GM19239 (cell line): ENCODE measurements at regions not wholly inside any gene's neighbourhood (a gene's known extent, or its start where the extent isn't known, plus 50 kb on each side); places are given as distances from the start of the nearest gene placed in this dataset.

Experiments
- DNase-seq: peaks from one replicate; pipeline ENCODE4 v3.0.0; 2011; ENCODE audit warnings: low spot score; ENCODE audit not compliant: insufficient read length
- FAIRE-seq: peaks from 2 replicates; lab custom pipeline; 2011; peaks lifted over from hg19 to GRCh38; lab: Jason Lieb, UNC

DNA sequence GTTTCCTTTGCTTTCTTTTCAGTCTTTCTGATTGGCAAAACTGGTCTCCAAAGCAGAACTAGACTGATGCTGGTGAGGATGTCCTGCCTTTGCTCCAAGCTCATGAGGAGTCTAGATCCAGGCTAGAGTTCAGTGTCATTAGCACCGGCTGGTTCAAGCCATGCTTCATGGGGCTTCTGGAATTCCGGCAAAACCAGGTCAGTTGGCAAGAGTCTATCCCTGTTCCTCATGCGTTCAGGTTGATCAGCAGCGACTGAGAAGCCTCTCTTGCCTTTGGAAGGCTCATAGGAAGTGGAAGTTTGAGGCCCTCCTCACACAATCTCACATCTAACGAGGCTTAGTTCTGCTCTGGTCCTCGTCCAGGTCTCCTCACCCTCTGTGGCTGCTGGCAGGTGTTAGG lies 194.3 kb downstream of the HS3ST3A1 start:
- no peak for DNase-seq
- FAIRE-seq: no peak

DNA sequence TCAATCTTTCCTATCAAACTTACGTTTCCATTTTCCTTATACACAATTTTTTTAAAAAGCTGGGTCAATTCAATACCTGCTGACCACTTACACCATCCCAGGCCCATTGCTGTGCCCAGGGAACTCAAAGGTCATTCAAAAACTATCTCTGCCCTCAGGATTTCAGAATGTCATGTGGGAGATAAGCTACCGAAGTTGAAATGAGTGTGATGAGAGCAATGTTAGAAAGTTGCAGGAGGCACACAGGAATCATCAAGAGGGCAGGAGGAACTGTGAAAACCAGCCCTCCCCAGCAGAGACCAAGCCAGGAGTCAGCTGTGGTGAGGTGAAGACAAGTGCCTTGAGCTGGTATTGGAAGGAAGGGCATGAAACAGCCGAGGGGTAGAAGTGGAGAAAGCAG lies 195.9 kb downstream of the HS3ST3A1 start:
- DNase-seq: no peak

DNA sequence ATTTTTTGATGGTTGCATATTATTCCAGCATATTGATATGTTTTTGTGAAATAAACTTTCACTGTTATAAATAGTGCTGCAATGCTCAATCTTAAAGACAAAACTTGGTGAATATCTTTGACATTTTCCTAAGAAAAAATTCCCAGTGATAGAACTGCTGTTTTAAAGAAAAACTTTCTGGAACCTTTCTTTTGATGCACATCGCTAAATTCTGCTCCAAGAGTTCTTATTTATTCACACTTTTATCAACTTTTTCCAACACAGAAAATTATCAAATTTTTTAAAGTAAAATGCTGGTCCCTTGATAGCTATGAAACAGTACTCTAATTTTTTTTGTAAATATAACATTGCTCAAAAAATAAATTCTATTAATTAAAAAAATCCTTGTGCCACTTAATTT lies 196.6 kb downstream of the HS3ST3A1 start:
- DNase-seq (no peak), FAIRE-seq (no peak)

More for the DNA sequence above, 195.9 kb downstream of the HS3ST3A1 start:
- FAIRE-seq: no peak

GRCh38 chr17:13403982-13404946 lies 197.5 kb downstream of the HS3ST3A1 start:
- FAIRE-seq: no peak
- no peak for DNase-seq

DNA sequence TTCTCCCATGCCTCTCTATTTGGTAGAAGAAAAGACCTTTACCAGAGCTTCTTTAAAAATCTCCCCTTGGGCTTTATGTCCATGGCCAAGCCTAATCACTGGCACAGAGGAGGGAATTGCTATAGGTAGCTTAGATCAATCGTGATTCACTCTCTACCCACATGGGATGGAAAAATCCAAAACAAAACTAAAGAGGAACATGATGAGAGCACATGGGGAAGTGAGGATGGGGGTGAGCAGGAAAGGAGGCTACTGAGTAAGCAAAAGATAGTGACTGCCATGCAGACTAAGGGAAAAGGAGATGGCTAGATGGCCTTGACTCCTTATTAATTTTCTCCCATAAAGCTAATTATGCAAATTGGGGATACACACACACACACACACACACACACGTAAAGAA lies 201.2 kb downstream of the HS3ST3A1 start:
- FAIRE-seq (no peak), DNase-seq (no peak)

- no peak for FAIRE-seq
- DNase-seq: no peak
Observed at GRCh38 chr17:13398853-13399252, 202.9 kb downstream of the HS3ST3A1 start.

DNA sequence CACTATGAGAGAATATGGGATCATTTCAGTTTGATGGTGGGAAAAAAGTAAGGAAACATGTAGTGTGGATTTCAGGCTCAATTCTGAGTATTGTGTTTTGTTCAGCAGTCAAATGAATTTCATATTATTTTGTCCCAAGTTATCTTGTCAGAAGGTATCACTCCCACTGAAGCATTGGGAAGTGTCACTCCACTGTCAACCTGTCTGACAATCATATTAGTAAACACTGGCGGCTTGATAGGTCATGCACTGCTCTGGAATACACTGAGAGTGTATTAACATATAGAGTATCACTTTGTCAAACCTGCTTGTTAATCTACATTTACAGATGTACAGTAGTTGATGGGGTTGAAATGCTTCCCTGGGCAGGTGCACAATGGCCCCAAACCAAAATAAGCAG lies 203.6 kb downstream of the HS3ST3A1 start:
- FAIRE-seq (no peak), DNase-seq (no peak)

DNA sequence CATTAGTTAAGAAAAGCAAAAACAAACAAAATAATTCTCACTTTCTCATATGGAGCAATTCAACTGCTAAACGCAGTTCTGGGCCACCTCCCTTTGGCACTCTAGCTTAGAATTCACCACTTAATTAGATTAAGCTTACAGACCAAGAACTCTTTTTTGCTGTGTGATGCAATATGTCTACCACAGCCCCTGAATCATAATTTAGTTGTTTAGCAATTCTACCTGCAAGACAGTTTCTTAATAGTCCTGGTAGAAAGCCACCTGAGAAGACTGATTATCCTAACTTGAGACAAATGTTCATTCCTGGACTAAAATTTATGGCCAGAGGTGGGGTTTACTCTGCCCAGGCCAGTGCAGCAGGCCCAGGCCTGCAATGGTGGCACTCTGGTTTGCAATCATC lies 205.9 kb downstream of the HS3ST3A1 start:
- no peak for FAIRE-seq

DNA sequence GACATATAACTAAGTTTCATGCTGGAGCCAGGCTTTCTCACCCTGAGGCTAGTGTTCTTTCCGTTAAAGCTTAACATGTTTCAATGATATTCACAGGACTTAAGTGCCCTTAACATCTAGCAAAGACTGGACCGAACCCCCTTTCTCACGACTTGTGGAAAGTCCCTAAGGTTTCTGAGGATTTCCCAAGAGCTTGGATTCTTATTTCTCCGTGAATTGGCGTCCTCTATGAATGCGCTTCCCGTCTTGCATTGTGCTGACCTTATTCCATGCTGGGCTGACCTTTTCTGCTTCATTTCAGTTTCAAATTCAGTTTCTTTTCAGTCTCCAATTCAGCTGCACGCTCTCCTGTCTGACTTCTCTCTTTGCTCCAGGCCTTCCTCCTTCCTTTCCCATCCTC lies 206.4 kb downstream of the HS3ST3A1 start:
- no peak for FAIRE-seq
- DNase-seq: no peak

More for the DNA sequence above, 205.9 kb downstream of the HS3ST3A1 start:
- no peak for DNase-seq

GRCh38 chr17:13393841-13394710 lies 207.7 kb downstream of the HS3ST3A1 start:
- FAIRE-seq: no peak
- DNase-seq: no peak

DNA sequence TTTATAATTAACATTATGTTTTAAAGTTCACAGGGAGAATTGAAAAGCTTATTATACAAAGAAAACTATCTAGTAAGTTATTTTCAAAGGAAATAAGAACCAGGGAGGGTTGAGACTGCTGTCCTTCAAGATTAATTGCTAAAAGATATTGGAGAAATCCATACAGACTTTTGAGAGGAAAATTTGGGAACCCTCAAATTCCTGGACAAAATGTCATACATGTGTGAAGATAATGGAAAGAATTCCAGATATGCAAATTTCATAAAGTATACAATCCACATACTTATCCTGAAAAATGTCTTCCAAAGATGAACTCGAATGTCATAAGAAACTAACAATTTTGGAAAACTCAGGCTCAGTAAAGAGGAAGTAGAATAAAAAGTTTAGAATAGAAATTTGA lies 213.8 kb downstream of the HS3ST3A1 start:
- FAIRE-seq (no peak), DNase-seq (no peak)

- FAIRE-seq (no peak), DNase-seq (no peak)
Observed at GRCh38 chr17:13387236-13387635, 214.5 kb downstream of the HS3ST3A1 start.

- DNase-seq (no peak), FAIRE-seq (no peak)
Observed at GRCh38 chr17:13385481-13385911, 216.2 kb downstream of the HS3ST3A1 start.

DNA sequence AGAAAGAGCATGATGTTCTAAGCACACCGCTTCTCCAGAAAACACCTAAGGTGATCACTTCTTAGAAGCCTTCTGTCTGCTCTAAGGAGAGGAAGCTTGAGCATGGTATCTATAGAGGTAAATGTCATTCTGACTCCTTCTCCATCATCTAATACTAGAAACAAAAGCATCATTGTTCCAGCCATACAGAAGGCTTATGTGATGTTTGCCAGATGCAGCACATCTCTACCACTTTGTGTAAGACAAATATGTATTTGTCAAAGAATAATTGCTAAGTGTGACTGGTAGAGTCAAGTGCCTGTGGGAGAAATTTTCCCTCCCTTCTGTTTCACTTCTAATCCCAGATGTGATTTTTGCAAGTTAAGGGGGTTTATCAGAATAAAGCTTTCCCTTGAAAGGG lies 217.1 kb downstream of the HS3ST3A1 start:
- DNase-seq (no peak), FAIRE-seq (no peak)

- DNase-seq (no peak), FAIRE-seq (no peak)
Observed at GRCh38 chr17:13378361-13378760, 223.4 kb downstream of the HS3ST3A1 start.

DNA sequence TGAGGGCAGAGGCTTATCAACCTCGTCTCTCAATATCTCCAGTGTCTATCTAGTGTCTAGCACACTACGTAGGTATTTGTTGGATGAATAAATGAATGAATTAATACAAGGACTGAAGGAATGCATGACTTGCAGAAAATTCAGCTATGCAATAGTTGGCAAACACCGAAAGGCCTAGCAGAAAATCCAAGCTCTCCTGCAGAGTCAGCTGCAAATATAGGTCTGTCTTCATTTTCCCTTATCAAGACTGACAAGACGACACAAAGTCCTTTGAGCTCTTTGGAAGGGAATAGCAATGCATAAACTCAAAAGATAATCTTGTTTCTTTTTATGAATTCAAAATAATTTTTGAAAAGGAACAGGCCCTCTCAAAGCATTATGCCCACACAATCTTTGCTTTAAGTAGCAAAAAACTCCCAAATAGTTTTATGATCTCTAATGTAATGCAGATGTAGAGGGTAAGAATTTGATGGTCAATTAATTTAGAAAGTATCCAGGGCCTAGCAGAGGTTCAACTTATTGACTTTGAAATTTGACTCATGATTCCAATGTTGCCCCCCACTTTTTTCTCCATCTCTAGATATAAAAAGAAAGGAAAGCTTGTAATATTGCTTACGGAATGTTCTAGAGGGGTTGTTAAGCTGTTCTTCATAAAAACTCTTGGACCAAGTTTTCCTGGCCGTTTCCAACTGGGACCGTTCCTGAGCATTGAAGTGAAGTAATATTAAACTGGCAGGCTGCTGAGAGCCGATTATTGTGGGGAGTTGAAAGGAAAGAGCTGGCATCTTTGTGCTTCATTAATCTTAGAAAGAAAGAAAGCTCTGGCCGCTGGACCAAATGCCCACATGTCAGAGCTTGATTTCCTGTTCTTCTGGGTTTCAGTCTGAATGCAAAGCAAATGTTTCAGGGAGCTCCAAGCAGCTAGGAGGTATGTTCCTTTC lies 227.3 kb downstream of the HS3ST3A1 start:
- DNase-seq (no peak), FAIRE-seq (no peak)

DNA sequence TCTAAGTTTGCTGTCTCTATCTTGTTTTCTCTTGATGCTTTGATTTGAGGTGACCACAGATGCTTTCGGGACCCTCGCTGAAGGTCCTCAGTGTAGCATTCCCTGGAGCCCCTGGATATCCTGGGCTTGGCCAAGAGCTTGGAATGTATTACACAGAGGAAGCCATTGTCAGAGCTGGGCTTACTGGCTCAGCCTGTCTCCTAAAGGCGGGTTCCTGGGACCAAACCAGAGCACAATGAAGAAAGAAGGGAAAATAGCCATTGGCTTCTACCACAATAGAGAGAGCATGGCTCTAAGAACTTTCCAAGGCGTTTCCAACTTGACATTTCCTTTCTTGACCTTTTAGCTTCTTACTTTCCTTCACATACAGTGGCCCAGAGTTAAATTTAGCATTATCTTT lies 229.3 kb downstream of the HS3ST3A1 start:
- FAIRE-seq (no peak), DNase-seq (no peak)

GRCh38 chr17:13367154-13367553 lies 234.6 kb downstream of the HS3ST3A1 start:
- FAIRE-seq: no peak

DNA sequence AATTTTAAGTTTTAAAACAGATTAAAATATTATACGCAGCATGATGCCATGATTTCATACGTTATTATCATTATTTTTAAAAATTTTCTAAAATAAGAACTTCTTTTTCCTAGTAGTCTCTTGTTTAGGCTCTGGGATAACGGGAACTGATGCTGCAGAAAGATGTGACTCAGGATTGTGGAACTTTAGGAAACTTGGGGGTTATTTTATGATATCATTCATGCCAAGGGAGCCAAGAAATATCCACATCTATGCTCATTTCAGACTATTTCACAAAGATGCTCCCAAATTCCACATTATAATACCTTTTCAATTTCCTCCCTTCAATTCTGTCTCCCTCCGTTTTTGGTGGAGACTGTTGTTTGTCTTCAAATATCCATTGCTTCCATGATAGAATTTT lies 236.4 kb downstream of the HS3ST3A1 start:
- DNase-seq (no peak), FAIRE-seq (no peak)

More at GRCh38 chr17:13367154-13367553, 234.6 kb downstream of the HS3ST3A1 start:
- DNase-seq: no peak

DNA sequence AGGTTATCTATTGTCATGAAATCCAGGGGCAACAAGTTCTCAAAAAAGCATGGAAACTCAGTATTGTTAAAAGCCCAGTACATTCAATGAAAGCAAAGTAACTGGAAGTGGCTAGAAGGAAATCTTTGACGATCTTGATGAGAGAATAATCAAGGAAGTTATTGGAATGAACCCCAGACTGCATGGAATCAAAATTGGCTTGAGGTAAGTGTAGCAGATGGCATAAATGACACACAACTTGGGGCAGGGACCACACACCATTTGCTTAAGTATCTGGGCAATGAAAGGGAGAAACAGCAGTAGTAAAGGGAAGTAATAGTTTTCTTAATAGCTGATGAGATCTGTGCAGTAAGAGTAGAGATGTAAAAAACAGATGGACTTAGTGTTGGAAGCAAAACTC lies 238.0 kb downstream of the HS3ST3A1 start:
- FAIRE-seq (no peak), DNase-seq (no peak)
